Left colon (tissue), 2 donors: ENCODE measurements at regions not wholly inside any gene's neighbourhood (a gene's known extent, or its start where the extent isn't known, plus 50 kb on each side); places are given as distances from the start of the nearest gene placed in this dataset.
"Not testable (repeated sequence)": the region's sequence is repeated elsewhere in the genome, so short reads cannot be mapped to it uniquely, and the experiment has no call there.

ENCODE experiments used
- ATAC-seq: fragments of 200-7000 bp; cut with Tn5 transposase; one replicate; pipeline ENCODE4 v1.9.1; 2020; ENCODE audit warnings: mild to moderate bottlenecking, moderate library complexity
- DNase-seq, 2 donors: peaks; one replicate each; pipeline ENCODE4 v3.0.0-alpha.2; 2020
- intact Hi-C, 2 donors: fragments of 100-400 bp; cut with DNase I in 1 of 2; cut with micrococcal nuclease in 1 of 2; formaldehyde crosslinking; loops; one replicate each; pipeline versions ENCODE4 v1.11.2 to v1.14.0; 2022; cut with DNase I, micrococcal nuclease
- donor health status: DM: no; HTN: no; CAD: no.
- donor health status: DM: yes; HTN: yes; CAD: no.

DNA sequence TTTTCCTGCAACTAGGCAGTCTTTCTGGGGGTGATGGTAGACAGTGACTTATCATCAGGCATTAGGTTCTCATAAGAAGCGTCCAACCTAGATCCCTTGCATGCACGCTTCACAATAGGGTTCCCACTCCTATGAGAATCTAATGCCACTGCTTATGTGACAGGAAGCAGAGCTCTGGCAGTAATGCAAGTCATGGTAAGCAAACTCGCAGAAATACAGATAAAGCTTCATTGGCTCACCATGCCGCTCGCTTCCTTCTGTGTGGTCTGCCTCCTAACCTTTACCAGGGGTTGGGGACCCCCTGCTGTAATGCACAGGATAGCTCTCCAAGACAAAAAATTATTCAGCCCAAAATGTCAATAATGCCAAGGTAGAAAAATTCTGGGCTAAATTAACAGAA lies 864.2 kb downstream of the TRHDE start:
- intact Hi-C loops: no loop called here
- ATAC-seq: no peak
- no peak for DNase-seq

DNA sequence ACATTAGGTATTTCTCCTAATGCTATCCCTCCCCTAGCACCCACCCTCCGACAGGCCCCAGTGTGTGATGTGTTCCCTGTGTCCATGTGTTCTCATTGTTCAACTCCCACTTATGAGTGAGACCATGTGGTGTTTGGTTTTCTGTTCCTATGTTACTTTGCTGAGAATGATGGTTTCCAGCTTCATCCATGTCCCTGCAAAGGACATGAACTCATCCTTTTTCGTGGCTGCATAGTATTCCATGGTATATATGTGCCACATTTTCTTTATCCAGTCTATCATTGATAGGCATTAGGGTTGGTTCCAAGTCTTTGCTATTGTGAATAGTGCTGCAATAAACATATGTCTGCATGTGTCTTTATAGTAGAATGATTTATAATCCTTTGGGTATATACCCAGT lies 867.5 kb downstream of the TRHDE start:
- DNase-seq, ATAC-seq, intact Hi-C loops: not testable (repeated sequence)

DNA sequence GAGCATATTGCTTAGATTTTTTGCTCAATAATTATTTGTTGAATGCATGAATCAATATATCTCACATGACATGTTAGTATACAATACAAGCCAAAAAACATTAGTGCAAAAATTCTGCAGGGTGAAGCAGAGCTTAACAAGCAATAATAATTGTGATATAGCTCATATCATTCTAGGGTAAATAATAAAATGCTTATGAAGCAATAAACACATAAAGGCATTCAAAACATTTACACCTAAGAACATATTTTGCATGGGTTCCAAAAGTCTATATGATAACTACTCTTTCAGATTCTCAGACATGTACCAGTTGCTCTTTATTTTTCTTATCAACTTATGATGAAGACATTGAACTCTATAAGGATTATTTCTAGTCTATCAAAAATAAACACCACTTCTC lies 886.2 kb downstream of the TRHDE start:
- ATAC-seq: no peak
- intact Hi-C loops: no loop called here
- DNase-seq: no peak

DNA sequence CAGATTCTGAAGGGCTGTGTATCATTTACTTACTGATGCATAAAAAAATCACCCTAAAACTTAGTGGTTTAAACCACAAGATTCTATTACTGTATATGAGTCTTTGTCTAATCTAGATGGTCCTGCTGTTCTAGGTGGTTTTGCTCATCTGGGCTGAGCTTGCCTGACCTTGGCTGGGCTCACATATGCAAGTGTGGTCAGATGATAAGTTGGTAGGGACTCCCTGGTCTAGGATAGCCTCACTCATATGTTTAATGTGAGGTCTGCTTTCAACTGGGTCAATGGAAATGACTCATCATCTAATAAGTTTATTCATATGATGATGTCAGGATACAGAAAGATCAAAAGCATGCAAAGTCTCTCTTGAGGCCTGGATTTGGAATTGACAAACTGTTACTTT lies 887.8 kb downstream of the TRHDE start:
- intact Hi-C loops: no loop called here
- no peak for ATAC-seq
- DNase-seq: no peak

DNA sequence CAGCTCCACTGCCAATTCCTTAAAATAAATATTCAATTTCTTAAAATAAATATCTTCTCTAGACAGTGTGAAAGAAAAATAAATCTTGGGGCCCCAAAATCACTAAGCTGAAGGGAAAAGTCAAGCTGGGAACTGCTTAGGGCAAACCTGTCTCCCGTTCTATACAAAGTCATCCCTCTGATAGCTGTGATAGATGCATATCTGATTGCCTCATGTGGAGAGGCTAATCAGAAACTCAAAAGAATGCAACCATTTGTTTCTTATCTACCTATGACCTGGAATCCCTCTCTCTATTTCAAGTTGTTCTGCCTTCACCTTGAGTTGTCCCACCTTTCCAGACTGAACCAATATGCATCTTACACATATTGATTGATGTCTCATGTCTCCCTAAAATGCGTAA lies 889.8 kb downstream of the TRHDE start:
- ATAC-seq (no peak), DNase-seq (no peak)
- intact Hi-C loops: no loop called here

DNA sequence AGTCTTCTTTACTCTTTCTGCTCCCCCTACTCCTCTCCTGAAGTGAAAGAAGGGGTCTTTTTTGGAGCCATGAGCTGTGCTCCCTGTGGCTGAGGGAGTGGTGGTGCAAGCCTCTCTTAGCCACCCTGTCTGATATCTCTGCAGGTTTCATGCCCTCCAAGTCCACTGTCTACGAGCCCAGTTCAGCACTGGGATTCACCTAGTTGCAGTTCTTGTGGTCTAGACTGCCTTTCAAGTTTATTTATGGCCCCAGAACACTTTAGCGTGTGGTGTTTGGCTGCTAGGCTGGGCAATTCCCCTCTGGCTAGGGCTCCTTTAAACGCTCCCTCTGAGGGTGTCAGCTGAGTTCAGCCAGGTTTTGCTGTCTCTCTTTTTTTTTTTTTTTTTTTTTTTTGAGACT lies 908.6 kb downstream of the TRHDE start:
- intact Hi-C loops: no loop called here
- DNase-seq: no peak
- no peak for ATAC-seq

DNA sequence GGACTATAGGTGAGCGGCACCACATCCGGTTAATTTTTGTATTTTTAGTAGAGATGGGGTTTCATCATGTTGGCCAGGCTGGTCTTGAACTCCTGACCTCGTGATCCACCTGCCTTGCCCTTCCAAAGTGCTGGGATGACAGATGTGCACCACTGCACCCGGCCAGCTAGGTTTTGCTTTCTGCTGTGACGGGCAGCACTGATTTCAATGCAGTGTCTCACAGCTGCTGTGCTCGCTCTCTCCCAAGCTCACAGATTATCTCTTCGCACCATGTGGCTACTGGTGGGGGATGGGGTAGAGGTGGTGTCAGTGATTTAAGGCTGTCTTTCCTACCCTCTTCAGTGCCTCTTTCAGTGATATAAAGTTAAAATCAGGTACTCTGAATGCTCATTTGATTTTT lies 909.1 kb downstream of the TRHDE start:
- ATAC-seq: no peak
- intact Hi-C loops: no loop called here
- DNase-seq: no peak

DNA sequence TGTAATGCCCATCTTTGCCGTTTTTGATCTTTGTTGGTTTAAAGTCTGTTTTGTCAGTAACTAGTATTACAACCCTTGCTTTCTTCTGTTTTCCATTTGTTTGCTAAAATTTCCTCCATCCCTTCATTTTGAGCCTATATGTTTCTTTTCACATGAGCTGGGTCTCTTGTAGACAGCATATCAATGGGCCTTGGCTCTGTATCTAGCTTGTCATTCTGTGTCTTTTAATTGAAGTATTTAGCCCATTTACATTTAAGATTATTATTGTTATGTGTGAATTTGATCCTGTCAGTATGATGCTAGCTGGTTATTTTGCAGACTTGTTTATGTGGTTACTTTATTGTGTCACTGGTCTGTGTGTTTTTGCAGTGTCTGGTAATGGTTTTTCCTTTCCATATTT lies 913.2 kb downstream of the TRHDE start:
- no peak for DNase-seq
- intact Hi-C loops: no loop called here
- ATAC-seq: no peak

DNA sequence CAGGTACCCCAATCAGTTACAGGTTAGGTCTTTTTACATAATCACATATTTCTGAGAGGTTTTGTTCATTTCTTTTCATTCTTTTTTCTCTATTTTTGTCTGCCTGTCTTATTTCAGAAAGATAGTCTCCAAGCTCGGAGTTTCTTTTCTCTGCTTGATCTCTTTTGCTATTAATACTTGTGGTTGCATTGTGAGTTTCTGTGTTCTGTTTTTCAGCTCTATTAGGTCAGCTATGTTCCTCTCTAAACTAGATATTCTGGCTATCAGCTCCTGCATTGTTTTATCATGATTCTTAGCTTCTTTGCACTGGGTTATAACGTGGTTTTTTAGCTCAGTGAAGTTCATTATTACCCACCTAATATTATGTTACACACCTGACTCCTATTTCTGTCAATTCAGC lies 914.1 kb downstream of the TRHDE start:
- intact Hi-C loops: no loop called here
- DNase-seq: no peak
- ATAC-seq: no peak

DNA sequence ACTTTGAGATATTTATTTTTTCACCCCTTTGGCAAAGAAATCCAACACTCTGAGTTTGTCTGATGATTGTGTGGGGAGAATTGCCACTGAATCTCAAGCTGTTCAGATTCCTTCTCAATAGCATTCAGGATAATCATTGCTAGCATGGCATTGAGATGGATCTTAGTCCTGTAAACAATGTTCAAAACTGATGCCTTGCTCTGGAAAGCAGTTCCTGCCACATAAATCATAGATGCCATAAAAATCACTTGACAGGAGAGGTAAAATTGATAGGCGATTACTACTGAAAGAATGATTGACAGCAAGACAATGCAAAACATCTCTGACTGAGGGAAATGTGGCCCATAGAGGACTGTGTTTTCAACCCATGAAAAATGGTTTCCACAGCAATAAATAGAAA lies 915.6 kb downstream of the TRHDE start:
- intact Hi-C loops: no loop called here

DNA sequence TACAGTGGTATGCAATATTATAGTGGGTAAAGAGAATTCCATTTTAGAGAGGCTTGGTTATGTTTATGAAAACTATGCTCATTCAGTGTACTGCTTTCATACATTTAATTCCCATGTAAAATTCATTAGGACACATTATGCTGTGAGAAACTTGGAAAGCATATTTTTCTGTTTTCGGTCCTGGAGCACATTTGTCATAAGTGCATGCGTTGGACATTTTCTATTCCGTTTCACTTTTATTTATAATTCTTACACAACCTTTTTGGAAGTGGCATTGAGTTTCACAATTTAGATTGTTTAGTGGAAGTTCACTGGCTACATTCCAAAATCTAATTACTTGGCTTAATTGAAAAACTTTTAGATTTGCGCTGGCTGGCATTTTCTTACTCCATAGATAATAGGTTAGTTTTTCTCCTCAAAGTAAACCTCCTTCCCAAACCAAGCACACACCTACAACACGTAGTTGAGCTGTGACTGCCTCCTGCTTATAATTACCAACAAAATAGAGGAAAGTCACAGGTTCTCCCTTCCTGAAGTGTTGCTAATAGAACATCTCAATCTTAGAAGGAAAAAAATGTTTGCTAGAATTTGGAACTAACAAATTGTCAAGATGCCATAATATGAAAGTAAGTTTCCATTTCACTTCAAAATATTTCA lies 938.5 kb downstream of the TRHDE start:
- intact Hi-C loops: no loop called here
- ATAC-seq: no peak
- no peak for DNase-seq

More for the DNA sequence above, 915.6 kb downstream of the TRHDE start:
- DNase-seq (no peak), ATAC-seq (no peak)

DNA sequence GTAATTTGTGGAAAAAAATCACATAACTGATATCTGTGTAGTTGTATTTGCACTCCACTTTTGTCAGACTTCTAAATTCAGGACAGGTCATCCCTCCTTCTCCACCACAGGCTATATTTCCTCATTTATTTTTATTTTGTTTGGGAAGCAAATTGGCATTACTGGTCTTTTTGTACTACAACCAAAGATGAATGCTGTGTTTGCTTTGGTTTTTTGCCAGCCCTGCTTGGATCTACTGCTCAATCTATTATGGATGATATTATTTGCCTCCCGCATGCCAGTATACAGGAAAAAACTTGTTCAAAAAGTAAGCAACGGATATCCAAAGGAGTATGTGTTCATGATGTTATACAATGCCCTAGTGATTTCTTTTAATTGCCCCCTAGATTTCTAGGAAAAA lies 948.8 kb downstream of the TRHDE start:
- intact Hi-C loops: no loop called here
- ATAC-seq: no peak
- no peak for DNase-seq

DNA sequence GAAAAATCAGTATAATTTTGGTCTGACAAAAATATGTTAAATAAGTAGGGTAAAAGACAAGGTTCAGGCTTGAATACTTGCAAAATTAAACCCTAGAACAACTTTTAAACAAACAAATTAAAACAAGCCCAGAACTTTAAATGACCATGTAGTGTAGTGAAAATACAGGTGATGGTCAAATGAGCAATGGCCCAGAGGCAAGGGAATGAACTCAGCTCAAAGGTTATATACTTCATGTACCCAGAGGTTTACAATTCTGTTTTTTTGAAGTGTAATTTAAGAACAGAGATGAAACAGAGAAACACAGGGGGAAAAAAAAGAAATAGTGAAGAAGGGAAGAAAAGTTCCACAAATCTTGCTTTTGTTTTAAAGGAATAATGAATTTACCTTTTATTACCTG lies 949.2 kb downstream of the TRHDE start:
- DNase-seq (no peak), ATAC-seq (no peak)
- intact Hi-C loops: no loop called here

DNA sequence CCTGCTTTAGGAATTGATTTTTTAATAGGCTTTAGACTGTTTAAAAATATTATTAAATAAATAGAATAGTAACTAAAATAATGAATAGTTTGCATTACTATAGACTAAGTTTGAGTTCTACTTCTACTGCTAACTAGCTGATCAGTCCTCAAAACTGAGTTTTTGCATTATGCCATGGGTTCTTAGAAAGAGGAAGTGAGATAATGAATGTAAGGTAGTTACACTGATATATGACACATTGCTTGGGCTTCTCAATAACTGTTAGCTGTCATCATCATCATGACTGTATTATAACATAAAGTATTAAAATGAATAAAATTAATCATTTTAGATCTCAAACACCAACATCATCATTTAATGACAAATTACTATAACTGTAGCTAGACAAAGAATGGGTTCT lies 949.7 kb downstream of the TRHDE start:
- DNase-seq (no peak), ATAC-seq (no peak)
- intact Hi-C loops: no loop called here

DNA sequence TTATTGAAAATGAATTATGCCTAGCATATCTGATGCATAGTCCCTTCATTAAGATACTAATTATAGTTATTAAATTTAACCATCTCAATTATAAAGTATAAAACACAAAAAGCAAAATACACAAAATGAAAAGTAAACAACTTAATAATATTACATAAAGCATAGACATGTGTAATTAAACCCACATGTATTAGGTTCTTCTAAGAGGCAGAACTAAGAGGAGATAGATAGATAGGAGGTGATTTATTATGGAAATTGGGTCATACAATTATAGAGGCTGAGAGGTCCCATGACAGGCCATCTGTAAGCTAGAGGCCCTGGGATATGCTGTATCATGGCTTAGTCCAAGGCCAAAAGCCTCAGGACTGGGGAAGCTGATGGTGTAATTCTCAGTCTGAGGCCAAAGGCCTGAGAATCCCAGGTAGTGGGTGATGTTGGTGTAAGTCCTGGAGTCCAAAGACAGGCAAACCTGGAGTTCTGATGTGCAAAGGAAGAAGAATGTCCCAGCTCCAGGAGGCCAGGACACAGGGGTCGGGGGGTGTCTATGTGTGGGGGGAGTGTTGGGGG lies 953.3 kb downstream of the TRHDE start:
- intact Hi-C loops: no loop called here
- no peak for ATAC-seq
- DNase-seq: no peak

DNA sequence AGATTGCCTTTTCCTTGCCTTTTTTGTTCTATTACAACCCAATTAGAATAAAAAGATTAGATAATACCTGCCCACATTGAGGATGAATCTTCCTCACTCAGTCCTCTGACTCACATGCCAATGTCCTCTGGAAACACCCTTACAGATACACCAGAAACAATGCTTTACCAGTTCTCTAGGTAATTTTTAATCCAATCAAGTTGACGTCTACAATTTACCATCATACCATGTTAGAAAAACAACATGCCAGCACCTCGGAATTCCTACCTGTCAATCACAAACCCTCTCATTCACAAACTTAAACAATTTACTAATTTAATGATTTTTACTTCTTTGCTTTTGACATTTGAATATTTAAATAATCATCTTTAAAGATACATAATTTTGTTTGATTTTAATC lies 953.8 kb downstream of the TRHDE start:
- intact Hi-C loops: no loop called here
- ATAC-seq (no peak), DNase-seq (no peak)

DNA sequence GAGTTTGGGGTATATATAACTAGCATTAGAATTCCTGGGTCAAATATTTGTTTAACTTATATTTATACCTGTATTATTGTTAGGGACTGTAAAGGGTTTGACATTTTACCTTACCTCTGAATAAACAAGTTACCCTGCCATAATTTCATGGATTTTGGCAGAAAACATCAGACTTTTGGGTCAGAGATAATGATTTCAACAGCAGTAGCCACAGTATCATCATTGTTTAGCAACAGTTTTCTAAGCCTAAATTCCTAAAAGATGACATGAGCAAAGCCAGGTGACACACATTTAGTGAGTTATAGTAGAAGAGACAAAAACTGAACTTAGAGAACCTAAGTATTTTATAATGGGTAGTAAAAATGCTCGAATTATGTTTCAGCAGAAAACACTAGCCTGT lies 954.4 kb downstream of the TRHDE start:
- no peak for DNase-seq
- no peak for ATAC-seq
- intact Hi-C loops: no loop called here

DNA sequence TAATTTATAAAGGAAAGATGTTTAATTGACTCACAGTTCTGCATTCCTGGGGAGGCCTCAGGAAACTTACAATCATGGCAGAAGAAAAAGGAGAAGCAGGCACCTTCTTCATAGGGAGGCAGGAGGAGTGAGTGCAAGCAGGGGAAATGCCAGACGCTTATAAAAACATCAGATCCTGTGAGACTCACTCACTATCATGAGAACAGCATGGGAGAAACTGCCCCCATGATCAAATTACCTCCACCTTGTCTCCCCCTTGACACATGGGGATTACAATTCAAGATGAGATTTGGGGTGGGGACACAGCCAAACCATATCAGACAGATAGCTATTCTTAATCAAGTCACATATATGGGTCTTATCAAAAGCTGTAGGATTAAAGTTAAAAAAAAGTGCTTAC lies 956.7 kb downstream of the TRHDE start:
- ATAC-seq, intact Hi-C loops, DNase-seq: not testable (repeated sequence)

DNA sequence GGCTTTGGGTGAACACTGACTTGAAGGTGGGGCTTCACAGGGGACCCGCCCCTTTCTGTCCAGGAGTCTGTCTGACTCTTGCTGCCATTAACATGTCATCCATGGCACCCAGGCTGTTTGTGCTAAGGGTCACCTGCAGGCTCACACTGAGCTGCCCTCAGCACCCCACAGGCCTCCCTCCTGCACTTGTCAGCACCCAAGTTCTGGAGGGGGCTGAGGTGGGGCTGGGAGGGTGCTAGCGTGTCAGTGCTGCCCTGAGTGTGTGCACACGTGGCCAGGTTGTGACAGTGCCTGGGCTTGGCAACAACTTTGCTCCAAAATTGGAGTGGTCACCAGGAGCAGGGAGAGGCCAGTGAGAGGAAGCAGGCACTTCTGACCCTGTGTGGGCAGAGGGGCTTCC lies 963.2 kb downstream of the TRHDE start:
- intact Hi-C loops: no loop called here
- ATAC-seq (no peak), DNase-seq (no peak)

DNA sequence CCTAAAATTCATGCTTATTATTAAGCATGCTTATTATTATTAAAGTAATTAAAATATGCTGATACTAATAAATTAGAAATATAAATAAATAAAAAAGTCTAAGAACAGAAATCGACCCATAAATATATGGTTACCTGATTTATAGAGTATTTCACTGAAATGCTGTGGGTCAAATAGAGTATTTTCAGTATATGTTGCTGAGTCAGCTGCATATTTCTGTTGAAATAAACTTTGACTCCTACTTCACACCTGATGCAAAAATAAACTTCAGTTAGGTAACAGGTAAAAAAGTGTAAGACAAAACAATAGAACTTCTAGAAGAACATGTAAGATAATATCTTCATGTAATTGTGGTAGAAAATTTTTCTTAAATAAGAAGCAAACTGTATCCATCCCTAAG lies 967.9 kb downstream of the TRHDE start:
- DNase-seq (no peak), ATAC-seq (no peak)
- intact Hi-C loops: no loop called here

DNA sequence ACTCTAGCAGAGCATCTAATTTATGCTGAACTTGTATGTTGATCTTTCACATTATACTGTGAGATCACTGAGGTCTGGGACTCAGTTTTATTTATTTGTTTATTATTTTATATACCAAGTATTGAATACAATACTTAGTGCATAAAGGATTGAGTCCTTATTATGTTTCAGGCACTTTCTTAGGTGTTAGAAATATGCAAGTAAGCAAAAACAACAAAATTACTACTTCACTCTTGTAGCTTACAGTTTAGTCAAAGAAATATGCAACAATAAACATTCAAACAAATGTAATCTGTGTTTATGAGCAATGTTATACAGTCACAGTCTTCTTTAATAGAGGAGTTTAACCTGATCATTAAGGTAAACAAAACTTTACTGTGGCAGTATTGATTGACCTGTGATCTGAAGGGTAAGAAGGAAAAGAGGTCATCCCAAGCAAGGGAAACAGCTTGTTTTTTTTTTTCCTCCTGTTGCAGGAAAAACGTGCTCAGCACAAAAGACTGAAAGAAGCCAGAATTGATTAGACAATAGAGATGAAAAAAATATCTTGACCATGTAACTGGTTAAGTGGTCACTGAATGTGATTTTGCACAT lies 990.7 kb downstream of the TRHDE start:
- DNase-seq (no peak), ATAC-seq (no peak)
- intact Hi-C loops: no loop called here
